ENCODE measurements at regions not wholly inside any gene's neighbourhood (a gene's known extent, or its start where the extent isn't known, plus 50 kb on each side); places are given as distances from the start of the nearest gene placed in this dataset.

DNA sequence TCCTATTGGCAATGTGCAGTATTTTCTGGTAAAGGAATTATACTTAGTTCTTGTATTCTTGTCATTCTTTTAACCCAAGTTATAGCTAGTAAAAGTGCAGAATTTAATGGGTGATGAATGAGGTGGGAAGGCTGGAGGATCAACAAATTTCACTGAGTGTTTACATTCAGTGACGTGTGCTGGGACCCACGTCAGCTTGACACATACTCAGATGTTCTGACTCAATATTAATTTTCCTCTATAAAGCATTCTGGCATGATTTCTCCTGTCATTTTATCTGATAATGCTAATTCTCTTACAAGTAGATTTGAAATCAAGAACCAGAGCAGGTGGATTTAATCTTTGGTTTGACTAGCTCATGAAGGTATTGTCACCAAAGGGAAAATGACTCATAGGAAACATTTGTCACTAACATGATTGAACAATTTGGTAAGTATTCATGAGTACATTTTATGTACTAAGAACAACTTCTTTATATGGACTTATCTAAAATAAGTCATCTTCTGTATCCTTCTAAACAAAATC, 71.0 kb upstream of the SYNPR start:
- Histone ChIP-seq H3K79me2 (ENCODE audit: low read length) (no peaks in the 10 kb centered on the region), H2AFZ (ENCODE audit: low read depth, low read length) (no peak overlapping the region), H3K9me3 (ENCODE audit: insufficient read depth, low read length) (no peaks in the 10 kb centered on the region), H3K4me1 (ENCODE audit: low read length) (no peaks in the 10 kb centered on the region), H4K20me1 (ENCODE audit: insufficient read depth, low read length) (no peaks in the 10 kb centered on the region), H3K4me3 (ENCODE audit: low read length) (no peak overlapping the region), H3K36me3 (replicated peaks; ENCODE audit: low read depth, low read length) (no peaks in the 10 kb centered on the region), H3K27me3 (ENCODE audit: low read depth, low read length) (no peaks in the 10 kb centered on the region), H3K27ac (ENCODE audit: low read length) (no peak overlapping the region), H3K9ac (ENCODE audit: low read length) (no peak overlapping the region), H3K4me2 (ENCODE audit: low read length) (no peak overlapping the region)
- TF ChIP-seq, protein P1, sequence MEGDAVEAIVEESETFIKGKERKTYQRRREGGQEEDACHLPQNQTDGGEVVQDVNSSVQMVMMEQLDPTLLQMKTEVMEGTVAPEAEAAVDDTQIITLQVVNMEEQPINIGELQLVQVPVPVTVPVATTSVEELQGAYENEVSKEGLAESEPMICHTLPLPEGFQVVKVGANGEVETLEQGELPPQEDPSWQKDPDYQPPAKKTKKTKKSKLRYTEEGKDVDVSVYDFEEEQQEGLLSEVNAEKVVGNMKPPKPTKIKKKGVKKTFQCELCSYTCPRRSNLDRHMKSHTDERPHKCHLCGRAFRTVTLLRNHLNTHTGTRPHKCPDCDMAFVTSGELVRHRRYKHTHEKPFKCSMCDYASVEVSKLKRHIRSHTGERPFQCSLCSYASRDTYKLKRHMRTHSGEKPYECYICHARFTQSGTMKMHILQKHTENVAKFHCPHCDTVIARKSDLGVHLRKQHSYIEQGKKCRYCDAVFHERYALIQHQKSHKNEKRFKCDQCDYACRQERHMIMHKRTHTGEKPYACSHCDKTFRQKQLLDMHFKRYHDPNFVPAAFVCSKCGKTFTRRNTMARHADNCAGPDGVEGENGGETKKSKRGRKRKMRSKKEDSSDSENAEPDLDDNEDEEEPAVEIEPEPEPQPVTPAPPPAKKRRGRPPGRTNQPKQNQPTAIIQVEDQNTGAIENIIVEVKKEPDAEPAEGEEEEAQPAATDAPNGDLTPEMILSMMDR (IDR thresholded peaks at IDR 0.05; ENCODE audit: low read depth, low read length): no peak
- TF ChIP-seq EZH2phosphoT487 (IDR thresholded peaks at IDR 0.05; ENCODE audit: low read depth): no peak

DNA sequence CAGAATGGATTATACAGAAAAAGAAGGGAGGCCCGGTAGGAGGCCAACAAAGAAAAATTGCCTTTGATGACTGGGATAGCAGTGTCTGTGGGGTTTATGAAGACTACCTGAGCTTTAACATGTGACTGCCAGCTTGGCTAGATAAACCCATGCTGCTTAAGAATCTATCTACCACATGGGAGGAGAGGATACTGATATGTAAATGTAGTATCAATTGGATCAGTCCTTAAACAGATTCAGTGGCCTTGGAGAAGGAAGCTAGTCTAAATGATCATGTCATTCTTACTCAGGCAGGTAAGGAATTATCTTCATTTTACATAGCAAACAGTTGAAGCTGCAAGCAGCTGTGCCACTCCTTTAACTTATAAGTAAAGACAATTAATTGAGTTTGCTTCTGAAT, 50.0 kb upstream of the SYNPR start:
- Histone ChIP-seq H3K9me3 (ENCODE audit: insufficient read depth, low read length) (no peaks in the 10 kb centered on the region), H3K4me1 (ENCODE audit: low read length) (no peaks in the 10 kb centered on the region; the same call in 1 of the 2 replicates), H3K9ac (ENCODE audit: low read length) (no peak overlapping the region), H3K79me2 (ENCODE audit: low read length) (no peaks in the 10 kb centered on the region), H3K27ac (ENCODE audit: low read length) (no peak overlapping the region), H3K27me3 (ENCODE audit: low read depth, low read length) (no peaks in the 10 kb centered on the region), H2AFZ (ENCODE audit: low read depth, low read length) (no peak overlapping the region), H4K20me1 (ENCODE audit: insufficient read depth, low read length) (no peaks in the 10 kb centered on the region), H3K4me2 (ENCODE audit: low read length) (no peak overlapping the region), H3K36me3 (replicated peaks; ENCODE audit: low read depth, low read length) (no peaks in the 10 kb centered on the region), H3K4me3 (ENCODE audit: low read length) (no peak overlapping the region)
- TF ChIP-seq EZH2phosphoT487 (IDR thresholded peaks at IDR 0.05; ENCODE audit: low read depth): no peak
- TF ChIP-seq, protein P1 (IDR thresholded peaks at IDR 0.05; ENCODE audit: low read depth, low read length): no peak

All from OCI-LY3 (cell line).